NCI-H2196 (cell line): ENCODE measurements at regions not wholly inside any gene's neighbourhood (a gene's known extent, or its start where the extent isn't known, plus 50 kb on each side); places are given as distances from the start of the nearest gene placed in this dataset.

Experiments
- DNase-seq: peaks from one replicate; lab custom pipeline; 2025; ENCODE audit not compliant: unreplicated experiment; lab: John Stamatoyannopoulos, UW

DNA sequence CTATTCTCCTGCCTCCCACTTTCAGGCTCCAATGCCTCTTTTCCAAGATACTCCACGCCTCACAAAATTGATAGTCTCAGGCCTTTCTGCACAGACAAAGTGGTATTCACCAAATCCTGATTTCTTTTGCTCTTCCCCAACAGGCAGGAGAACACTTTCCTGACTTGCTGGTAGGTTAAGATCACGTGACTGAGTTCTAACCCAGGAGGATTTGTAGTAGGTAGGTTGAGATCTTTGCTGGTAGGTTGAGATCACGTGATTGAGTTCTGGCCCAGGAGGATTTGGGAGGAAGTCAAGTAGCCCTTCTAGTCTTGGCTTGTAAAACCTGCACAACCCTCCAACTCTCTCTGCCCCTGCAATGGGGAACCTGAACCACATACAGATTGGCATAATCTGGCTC lies 741.5 kb downstream of the TYW1 start:
- DNase-seq = no peak

DNA sequence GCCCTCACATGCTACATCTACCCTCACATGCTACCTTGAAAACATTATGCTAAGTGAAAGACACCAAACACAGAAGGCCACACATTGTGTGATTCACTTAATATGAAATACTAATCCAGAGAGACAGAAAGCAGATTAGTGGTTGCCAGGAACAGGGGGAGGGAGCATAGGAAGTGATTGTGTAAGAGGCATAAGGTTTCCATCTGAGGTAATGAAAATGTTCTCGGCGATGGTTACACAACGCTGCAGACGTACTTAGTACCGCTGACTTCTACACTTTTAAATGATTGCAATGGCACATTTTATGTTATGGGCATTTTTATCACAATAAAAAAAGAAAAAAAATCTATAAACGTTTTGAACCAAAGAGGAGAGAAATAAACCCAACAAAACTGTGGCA lies 742.3 kb downstream of the TYW1 start:
- peak; percentile 42 for DNase-seq

- no peak for DNase-seq
Observed at GRCh38 chr7:67743501-67743900, 746.9 kb downstream of the TYW1 start.

DNA sequence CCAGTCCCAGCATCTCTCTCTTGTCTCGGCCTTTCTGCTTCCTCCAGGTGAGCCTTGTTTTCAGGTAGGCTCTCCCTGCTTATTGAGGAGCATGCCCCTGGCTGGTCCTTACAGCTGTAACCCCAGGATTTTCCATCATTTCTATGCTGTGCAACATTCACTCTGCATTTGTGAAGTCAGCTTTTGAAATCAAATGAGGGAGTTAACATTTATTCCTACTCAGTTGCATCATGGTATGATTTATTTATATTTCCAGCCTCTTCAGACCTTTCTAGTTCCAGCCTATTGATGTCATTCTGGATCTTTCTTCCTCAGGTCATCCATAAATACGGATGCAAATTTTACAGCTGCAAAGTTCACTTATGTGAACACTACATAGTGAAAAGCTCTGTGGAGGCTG lies 755.6 kb downstream of the TYW1 start:
- no peak for DNase-seq

DNA sequence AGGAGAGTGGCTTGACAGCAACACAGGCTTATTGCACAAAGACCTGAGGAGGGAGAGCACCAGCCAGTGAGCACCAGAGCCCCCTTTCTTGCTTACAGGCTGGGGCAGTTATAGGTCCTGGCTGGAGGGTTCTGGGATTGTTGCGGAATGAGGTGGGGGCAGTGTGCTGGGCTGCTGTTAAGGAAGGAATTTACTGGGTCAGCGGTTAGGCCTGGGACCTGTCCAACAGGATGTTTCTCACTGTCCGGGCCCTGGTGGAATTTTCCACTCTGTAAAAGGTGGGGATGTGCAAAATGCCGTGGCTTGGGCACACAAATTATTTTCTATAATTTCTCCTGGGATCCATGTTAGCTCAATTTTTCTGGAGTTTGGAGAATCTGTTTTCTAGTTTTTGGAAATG lies 757.3 kb downstream of the TYW1 start:
- no peak for DNase-seq

- DNase-seq = no peak
Observed at GRCh38 chr7:67754651-67755050, 758.0 kb downstream of the TYW1 start.

GRCh38 chr7:67758551-67758950 lies 761.9 kb downstream of the TYW1 start:
- DNase-seq = no peak

DNA sequence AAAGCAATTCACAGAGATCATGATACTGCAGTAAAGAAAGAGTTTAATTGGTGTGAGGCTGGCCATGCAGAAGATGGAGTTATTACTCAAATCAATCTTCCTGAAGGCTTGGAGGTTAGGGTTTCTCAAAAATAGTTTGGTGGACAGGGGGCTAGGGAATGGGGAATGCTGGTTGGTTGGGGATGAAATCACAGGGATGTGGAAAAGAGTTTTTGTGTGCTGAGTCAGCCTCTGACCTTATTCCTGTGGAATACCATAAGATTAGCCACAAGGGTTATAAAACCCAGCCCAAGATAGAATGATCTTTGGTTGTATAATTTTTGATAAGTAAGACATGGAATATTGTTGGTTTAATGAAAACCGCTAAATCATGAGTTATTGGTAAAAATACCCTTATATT lies 764.3 kb downstream of the TYW1 start:
- DNase-seq = no peak

DNA sequence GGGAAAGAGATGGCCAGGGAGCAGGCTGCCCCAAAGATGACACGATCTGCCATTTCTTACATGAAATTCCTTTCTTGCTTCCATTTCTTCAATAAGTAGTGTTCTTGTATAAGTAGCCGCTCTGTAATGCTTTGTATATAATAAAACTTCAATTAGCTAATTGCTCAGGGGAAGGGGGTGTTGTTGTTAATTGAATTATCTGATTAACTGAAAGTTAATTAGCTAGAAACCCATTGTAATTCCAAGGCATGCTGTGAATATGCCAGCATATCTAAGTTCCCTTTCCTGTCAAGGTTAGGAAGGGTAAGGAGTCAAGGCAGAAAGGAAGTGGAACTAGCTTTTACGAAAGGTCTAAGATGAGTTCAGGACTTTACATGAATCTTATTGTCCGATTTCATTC lies 765.9 kb downstream of the TYW1 start:
- no peak for DNase-seq

GRCh38 chr7:67764289-67764688 lies 767.7 kb downstream of the TYW1 start:
- no peak for DNase-seq

GRCh38 chr7:67765481-67766175 lies 769.0 kb downstream of the TYW1 start:
- no peak for DNase-seq

GRCh38 chr7:67766906-67767410 lies 770.3 kb downstream of the TYW1 start:
- no peak for DNase-seq

- DNase-seq = no peak
Observed at GRCh38 chr7:67771846-67772605, 775.4 kb downstream of the TYW1 start.

DNA sequence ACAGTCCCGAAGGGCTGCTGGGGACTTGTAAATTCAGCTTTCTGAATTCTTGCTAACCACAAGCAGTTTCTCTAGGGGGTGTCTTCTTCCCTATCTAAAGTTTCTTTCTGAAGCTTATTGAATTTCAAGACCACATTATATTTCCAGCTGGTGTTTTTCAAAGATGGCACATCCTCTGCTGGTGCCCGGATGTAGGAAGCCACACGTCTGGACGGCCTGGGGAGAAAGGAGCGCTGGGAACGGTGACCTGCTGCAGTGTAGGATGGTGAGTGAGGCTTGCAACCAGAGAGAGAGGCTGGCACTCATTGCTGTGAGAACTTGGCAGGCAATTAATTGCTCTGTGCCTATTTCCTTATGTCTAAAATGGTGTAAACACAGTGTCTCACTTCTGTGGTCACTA lies 776.4 kb downstream of the TYW1 start:
- DNase-seq = no peak

- DNase-seq = no peak
Observed at GRCh38 chr7:67777119-67777518, 780.5 kb downstream of the TYW1 start.

GRCh38 chr7:67781841-67782240 lies 785.2 kb downstream of the TYW1 start:
- DNase-seq = no peak

DNA sequence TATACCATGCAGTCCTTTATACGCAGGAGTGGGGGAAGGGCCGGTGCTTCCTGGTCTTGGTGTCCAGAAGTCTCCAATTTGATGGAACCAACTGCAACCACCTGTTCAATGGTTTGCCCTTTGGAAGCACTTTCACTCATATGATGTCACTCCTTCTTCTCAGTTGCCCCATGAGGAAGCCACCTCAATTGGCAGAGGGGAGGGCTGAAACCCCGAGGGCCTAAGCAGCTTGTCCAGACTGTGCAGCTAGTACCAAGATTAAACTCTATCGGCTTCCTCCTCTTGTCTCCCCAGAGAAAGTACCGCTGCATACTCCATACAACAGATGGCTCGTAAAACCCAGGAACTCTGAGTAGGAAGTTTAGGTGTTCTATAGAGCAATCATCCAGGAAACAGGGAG lies 789.4 kb downstream of the TYW1 start:
- DNase-seq = no peak

DNA sequence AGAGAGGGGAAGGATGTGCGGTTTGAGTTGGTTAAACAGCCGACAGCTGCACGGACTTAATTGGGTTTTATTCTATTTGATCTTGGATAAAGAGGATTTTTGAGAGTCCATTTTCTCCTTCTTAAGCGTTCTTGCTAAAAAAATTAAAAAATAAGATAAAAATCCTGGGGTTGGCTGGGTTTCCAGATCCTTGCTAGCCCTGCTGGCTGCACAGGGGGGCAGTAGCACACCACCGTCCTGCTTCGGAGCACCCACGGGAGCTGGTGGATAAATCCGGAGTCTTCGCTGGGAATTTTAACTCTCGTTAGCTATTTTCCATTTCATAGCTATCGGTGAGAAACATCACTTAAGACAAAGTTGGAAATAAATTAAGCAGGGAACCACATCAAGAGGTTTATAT lies 792.0 kb downstream of the TYW1 start:
- no peak for DNase-seq

- DNase-seq = no peak
Observed at GRCh38 chr7:67791918-67792317, 795.3 kb downstream of the TYW1 start.

GRCh38 chr7:67794544-67794943 lies 797.9 kb downstream of the TYW1 start:
- no peak for DNase-seq

GRCh38 chr7:67803789-67804188 lies 807.2 kb downstream of the TYW1 start:
- no peak for DNase-seq

DNA sequence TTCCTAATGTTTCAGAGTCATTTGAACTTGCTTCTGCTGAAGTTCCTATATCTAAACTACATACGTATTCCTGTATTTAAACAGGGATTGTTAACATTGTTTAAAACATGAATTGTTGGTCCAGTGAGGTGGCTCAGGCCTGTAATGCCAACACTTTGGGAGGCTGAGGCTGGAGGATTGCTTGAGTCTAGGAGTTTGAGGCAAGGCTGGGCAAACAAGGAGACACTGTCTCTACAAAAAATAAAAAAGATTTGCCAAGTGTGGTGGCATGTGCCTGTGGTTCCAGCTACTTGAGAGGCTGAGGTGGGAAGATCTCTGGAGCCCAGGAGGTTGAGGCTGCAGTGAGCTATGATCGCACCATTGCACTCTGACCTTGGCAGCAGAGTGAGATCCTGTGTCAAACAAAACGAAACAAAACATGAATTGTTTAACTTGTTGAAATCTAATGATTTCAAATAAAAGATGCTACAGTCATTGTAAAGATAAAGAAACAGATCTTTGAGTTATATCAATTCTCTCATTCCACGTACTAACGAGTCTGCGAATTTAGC lies 809.4 kb downstream of the TYW1 start:
- no peak for DNase-seq
